Activated T-cell treated with anti-CD3 and anti-CD28 coated beads, Interleukin-2, amount 50 U/mL, for 72 hours (primary cell): ENCODE measurements at regions not wholly inside any gene's neighbourhood (a gene's known extent, or its start where the extent isn't known, plus 50 kb on each side); places are given as distances from the start of the nearest gene placed in this dataset.

Experiments
- ATAC-seq, 2 donors: fragments of 150-1000 bp; cut with Tn5 transposase; replicated peaks in 1 of 2; 2 replicates each; pipeline ENCODE4 v1.10.0; 2021; ENCODE audit warnings: moderate library complexity in 2 of 2, mild to moderate bottlenecking in 1 of 2
- DNase-seq, 2 donors: peaks; one replicate each; pipeline ENCODE4 v3.0.0; 2021 to 2022; ENCODE audit warnings: mixed read lengths in 1 of 2
- H3K27ac Mint-ChIP-seq: one replicate; pipeline ENCODE4 v1.8.0; 2022; ENCODE audit warnings: mild to moderate bottlenecking, moderate library complexity, mixed read lengths
- H3K27me3 Mint-ChIP-seq: one replicate; pipeline ENCODE4 v1.8.0; 2022; ENCODE audit warnings: low read depth, mixed read lengths
- H3K36me3 Mint-ChIP-seq, 2 donors: one replicate each; pipeline ENCODE4 v1.8.0; 2022; ENCODE audit warnings: mixed read lengths in 2 of 2, mild to moderate bottlenecking in 1 of 2; ENCODE audit not compliant: insufficient read depth in 2 of 2
- H3K4me1 Mint-ChIP-seq: one replicate; pipeline ENCODE4 v1.8.0; 2022; ENCODE audit warnings: low read depth, mixed read lengths
- H3K4me3 Mint-ChIP-seq, 2 donors: one replicate each; pipeline ENCODE4 v1.8.0; 2022; ENCODE audit warnings: mild to moderate bottlenecking in 2 of 2, mixed read lengths in 2 of 2, moderate library complexity in 2 of 2
- H3K9me3 Mint-ChIP-seq, 2 donors: one replicate each; pipeline ENCODE4 v1.8.0; 2022; ENCODE audit warnings: mixed read lengths in 2 of 2

GRCh38 chr9:104009826-104010225 is 84.3 kb upstream of the SMC2 start:
- Mint-ChIP-seq H3K27me3 (peaks cover 11% of the 10 kb centered on the region), H3K4me3 (no peak overlapping the region), H3K9me3 (no peaks in the 10 kb centered on the region), H3K36me3 (no peaks in the 10 kb centered on the region), H3K27ac (no peak overlapping the region), H3K4me1 (no peaks in the 10 kb centered on the region)
- no peak for DNase-seq
- no peak for ATAC-seq

GRCh38 chr9:104022083-104022482 is 72.0 kb upstream of the SMC2 start:
- Mint-ChIP-seq H3K27ac (no peak overlapping the region), H3K4me3 (no peak overlapping the region), H3K9me3 (peaks cover 0 to 3% of the 10 kb centered on the region in 2 donors), H3K36me3 (no peaks in the 10 kb centered on the region), H3K4me1 (peaks cover 4% of the 10 kb centered on the region), H3K27me3 (no peaks in the 10 kb centered on the region)
- DNase-seq, result no peak
- ATAC-seq, result no peak

- H3K4me3 Mint-ChIP-seq, result no peak overlapping the region
Measured at GRCh38 chr9:104025104-104025503, 69.0 kb upstream of the SMC2 start.

GRCh38 chr9:104025945-104026344 is 68.2 kb upstream of the SMC2 start:
- Mint-ChIP-seq H3K4me3 (no peak overlapping the region), H3K27me3 (no peaks in the 10 kb centered on the region), H3K4me1 (peaks cover 28% of the 10 kb centered on the region), H3K27ac (no peak overlapping the region), H3K9me3 (no peaks in the 10 kb centered on the region), H3K36me3 (no peaks in the 10 kb centered on the region)
- ATAC-seq (no peak), DNase-seq (no peak)

More at GRCh38 chr9:104025104-104025503, 69.0 kb upstream of the SMC2 start:
- H3K9me3 Mint-ChIP-seq, result peaks cover 0 to 3% of the 10 kb centered on the region in 2 donors
- H3K4me1 Mint-ChIP-seq, result peaks cover 28% of the 10 kb centered on the region
- no peak overlapping the region for H3K27ac Mint-ChIP-seq
- DNase-seq (no peak), ATAC-seq (peak in 1 of 2 donors; percentile 27)
- no peaks in the 10 kb centered on the region for H3K27me3 Mint-ChIP-seq
- no peaks in the 10 kb centered on the region for H3K36me3 Mint-ChIP-seq

GRCh38 chr9:104027295-104027694 is 66.8 kb upstream of the SMC2 start:
- DNase-seq (no peak), ATAC-seq (no peak)
- H3K4me3 Mint-ChIP-seq, result peak overlapping the region in 1 of 2 donors; percentile 1
- H3K27ac Mint-ChIP-seq, result no peak overlapping the region
- no peaks in the 10 kb centered on the region for H3K36me3 Mint-ChIP-seq
- H3K27me3 Mint-ChIP-seq, result no peaks in the 10 kb centered on the region
- no peaks in the 10 kb centered on the region for H3K9me3 Mint-ChIP-seq
- H3K4me1 Mint-ChIP-seq, result peaks cover 28% of the 10 kb centered on the region

GRCh38 chr9:104028827-104029226 is 65.3 kb upstream of the SMC2 start:
- no peak overlapping the region for H3K27ac Mint-ChIP-seq
- ATAC-seq (peak; percentile 93 to 94), DNase-seq (peak; percentile 24 to 40)
- H3K4me1 Mint-ChIP-seq, result peaks cover 28% of the 10 kb centered on the region
- H3K4me3 Mint-ChIP-seq, result peak overlapping the region in 1 of 2 donors; percentile 75
- no peaks in the 10 kb centered on the region for H3K9me3 Mint-ChIP-seq
- no peaks in the 10 kb centered on the region for H3K27me3 Mint-ChIP-seq
- no peaks in the 10 kb centered on the region for H3K36me3 Mint-ChIP-seq
